ENCODE measurements at regions not wholly inside any gene's neighbourhood (a gene's known extent, or its start where the extent isn't known, plus 50 kb on each side); places are given as distances from the start of the nearest gene placed in this dataset.

DNA sequence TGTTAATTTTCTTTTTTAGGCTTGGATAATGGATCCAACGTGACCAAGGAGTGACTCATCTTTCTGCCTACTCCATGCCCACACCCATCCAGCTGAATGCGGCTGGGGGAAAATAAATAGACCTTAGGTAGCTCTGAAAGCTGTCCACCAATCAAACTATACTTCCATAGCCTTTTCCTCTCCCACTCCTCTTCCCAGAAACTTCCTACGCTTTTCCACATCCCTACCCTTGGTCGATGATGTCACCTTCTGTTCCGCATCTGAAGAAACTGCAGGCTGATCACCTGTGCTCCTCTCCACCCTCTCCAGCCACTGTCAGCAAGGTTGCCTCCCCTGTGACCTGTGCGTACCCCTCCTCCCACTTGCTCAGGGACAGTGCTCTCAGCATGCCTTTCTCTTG lies 359.8 kb upstream of the KLF6 start:
- Mint-ChIP-seq H3K4me3 (ENCODE audit: low read depth, unreplicated experiment) (no peak overlapping the region), H3K27me3 (ENCODE audit: unreplicated experiment) (no peaks in the 10 kb centered on the region), H3K4me1 (ENCODE audit: low read depth, unreplicated experiment) (peaks cover 12% of the 10 kb centered on the region), H3K27ac (ENCODE audit: unreplicated experiment) (peak overlapping the region; percentile 45), H3K9me3 (ENCODE audit: low read depth, unreplicated experiment) (peaks cover 5% of the 10 kb centered on the region), H3K36me3 (ENCODE audit: insufficient read depth, unreplicated experiment) (no peaks in the 10 kb centered on the region)
- intact Hi-C loops (cut with micrococcal nuclease; ENCODE audit: unreplicated experiment): no loop called here
- BruUV-seq (replicated peaks): no TSS peak
- no peak for DNase-seq
- TF ChIP-seq, protein P1, sequence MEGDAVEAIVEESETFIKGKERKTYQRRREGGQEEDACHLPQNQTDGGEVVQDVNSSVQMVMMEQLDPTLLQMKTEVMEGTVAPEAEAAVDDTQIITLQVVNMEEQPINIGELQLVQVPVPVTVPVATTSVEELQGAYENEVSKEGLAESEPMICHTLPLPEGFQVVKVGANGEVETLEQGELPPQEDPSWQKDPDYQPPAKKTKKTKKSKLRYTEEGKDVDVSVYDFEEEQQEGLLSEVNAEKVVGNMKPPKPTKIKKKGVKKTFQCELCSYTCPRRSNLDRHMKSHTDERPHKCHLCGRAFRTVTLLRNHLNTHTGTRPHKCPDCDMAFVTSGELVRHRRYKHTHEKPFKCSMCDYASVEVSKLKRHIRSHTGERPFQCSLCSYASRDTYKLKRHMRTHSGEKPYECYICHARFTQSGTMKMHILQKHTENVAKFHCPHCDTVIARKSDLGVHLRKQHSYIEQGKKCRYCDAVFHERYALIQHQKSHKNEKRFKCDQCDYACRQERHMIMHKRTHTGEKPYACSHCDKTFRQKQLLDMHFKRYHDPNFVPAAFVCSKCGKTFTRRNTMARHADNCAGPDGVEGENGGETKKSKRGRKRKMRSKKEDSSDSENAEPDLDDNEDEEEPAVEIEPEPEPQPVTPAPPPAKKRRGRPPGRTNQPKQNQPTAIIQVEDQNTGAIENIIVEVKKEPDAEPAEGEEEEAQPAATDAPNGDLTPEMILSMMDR (IDR thresholded peaks at IDR 0.05; ENCODE audit: unreplicated experiment): no peak
- CTCF ChIA-PET: interaction anchor here (1.4 kb wide), 1 partner anchor 13 kb away, joined by 3 read pairs; no protein-coding TSS in a partner anchor

DNA sequence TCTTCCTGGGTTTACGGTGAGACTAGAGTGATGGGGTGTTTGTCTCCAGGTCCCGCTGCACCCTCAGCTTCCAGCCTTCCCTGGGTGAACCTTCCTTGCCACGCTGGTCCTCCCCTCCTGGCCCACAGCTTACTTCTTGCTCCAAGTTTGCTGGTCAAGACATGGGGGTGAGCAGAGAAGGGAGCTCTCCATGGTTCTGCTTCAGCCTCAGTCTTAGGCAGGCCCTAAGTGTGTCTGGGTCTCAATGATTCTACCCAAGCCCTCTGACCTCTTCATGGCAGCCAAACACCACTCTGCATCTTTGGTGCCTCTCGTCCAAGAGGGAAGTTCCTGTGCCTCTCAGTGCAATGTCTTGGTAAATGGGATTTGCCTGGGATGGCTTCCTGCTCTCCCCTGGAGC lies 356.5 kb upstream of the KLF6 start:
- Mint-ChIP-seq H3K27ac (ENCODE audit: unreplicated experiment) (no peak overlapping the region), H3K36me3 (ENCODE audit: insufficient read depth, unreplicated experiment) (no peaks in the 10 kb centered on the region), H3K9me3 (ENCODE audit: low read depth, unreplicated experiment) (peaks cover 5% of the 10 kb centered on the region), H3K4me3 (ENCODE audit: low read depth, unreplicated experiment) (no peak overlapping the region), H3K27me3 (ENCODE audit: unreplicated experiment) (no peaks in the 10 kb centered on the region), H3K4me1 (ENCODE audit: low read depth, unreplicated experiment) (peaks cover 12% of the 10 kb centered on the region)
- DNase-seq: no peak
- TF ChIP-seq, protein P1 (IDR thresholded peaks at IDR 0.05; ENCODE audit: unreplicated experiment): no peak
- no TSS peak for BruUV-seq (replicated peaks)
- intact Hi-C loops (cut with micrococcal nuclease; ENCODE audit: unreplicated experiment): no loop called here
- CTCF ChIA-PET: no interaction called here

DNA sequence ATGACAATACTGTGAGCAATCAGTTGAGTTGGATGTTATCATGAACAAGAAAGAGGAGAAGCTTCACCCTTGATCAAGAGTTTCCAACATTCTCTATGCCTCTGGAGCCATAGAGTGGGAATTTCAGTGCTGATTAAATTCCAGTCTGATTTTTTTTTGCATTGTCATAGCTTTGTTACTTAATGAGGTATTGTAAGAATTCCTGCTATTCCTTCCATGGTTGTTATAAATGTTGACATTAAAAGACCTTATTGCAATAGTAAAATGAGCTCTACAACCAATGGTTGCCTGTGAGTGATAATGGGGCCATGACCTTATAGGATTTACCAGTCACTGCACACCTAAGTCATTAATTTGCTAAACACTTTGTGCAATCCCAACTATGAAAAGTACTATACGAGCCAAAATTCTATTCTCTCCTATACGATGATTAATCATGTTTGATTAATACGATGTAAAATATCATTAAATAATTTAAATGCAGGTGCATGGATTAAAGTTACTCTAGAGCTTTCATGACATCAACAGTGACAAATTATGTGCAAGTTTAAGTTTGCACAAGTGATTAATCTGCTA lies 353.2 kb upstream of the KLF6 start:
- Mint-ChIP-seq H3K4me3 (ENCODE audit: low read depth, unreplicated experiment) (no peak overlapping the region), H3K4me1 (ENCODE audit: low read depth, unreplicated experiment) (no peaks in the 10 kb centered on the region), H3K36me3 (ENCODE audit: insufficient read depth, unreplicated experiment) (no peaks in the 10 kb centered on the region), H3K27me3 (ENCODE audit: unreplicated experiment) (no peaks in the 10 kb centered on the region), H3K9me3 (ENCODE audit: low read depth, unreplicated experiment) (peaks cover 6% of the 10 kb centered on the region), H3K27ac (ENCODE audit: unreplicated experiment) (no peak overlapping the region)
- no peak for DNase-seq
- intact Hi-C loops (cut with micrococcal nuclease; ENCODE audit: unreplicated experiment): no loop called here
- no TSS peak for BruUV-seq (replicated peaks)
- TF ChIP-seq, protein P1 (IDR thresholded peaks at IDR 0.05; ENCODE audit: unreplicated experiment): no peak
- CTCF ChIA-PET: interaction anchor here (0.6 kb wide), 1 partner anchor 30 kb away, joined by 3 read pairs; no protein-coding TSS in a partner anchor

DNA sequence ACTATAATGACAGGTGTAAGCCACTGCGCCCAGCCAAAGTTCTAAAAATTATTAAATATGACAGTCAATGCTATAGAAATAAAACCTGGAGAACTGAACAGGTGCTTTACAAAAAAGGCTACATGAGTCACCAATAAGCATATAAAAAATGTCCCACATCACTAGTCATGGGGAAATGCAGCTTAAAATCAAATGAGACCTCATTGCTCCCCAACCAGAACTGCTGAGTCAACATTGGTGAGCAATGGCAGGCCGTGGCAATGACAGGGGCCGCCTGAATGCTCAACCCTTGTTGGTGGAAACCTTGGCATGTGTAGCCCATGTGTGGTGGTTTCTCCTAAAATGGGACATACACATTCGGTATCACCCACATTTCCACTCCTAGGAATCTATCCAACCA lies 352.3 kb upstream of the KLF6 start:
- intact Hi-C loops (cut with micrococcal nuclease; ENCODE audit: unreplicated experiment): no loop called here
- Mint-ChIP-seq H3K9me3 (ENCODE audit: low read depth, unreplicated experiment) (peaks cover 6% of the 10 kb centered on the region), H3K27me3 (ENCODE audit: unreplicated experiment) (no peaks in the 10 kb centered on the region), H3K36me3 (ENCODE audit: insufficient read depth, unreplicated experiment) (no peaks in the 10 kb centered on the region), H3K4me3 (ENCODE audit: low read depth, unreplicated experiment) (no peak overlapping the region), H3K27ac (ENCODE audit: unreplicated experiment) (no peak overlapping the region), H3K4me1 (ENCODE audit: low read depth, unreplicated experiment) (no peaks in the 10 kb centered on the region)
- DNase-seq: no peak
- BruUV-seq (replicated peaks): no TSS peak
- TF ChIP-seq, protein P1 (IDR thresholded peaks at IDR 0.05; ENCODE audit: unreplicated experiment): no peak
- CTCF ChIA-PET: interaction anchor here (0.5 kb wide), 1 partner anchor 305 kb away, joined by 3 read pairs; no protein-coding TSS in a partner anchor

Data from Calu3 (cell line).